ENCODE measurements at regions not wholly inside any gene's neighbourhood (a gene's known extent, or its start where the extent isn't known, plus 50 kb on each side); places are given as distances from the start of the nearest gene placed in this dataset.

- no peak for DNase-seq
Measured at GRCh38 chr9:135032041-135032835, 55.2 kb upstream of the OLFM1 start.

- no peak for DNase-seq
Measured at GRCh38 chr9:135032868-135033460, 54.5 kb upstream of the OLFM1 start.

- DNase-seq: no peak
Measured at GRCh38 chr9:135033487-135033886, 54.0 kb upstream of the OLFM1 start.

- DNase-seq: no peak
Measured at GRCh38 chr9:135034106-135034505, 53.4 kb upstream of the OLFM1 start.

- DNase-seq: no peak
Measured at GRCh38 chr9:135035781-135036760, 51.4 kb upstream of the OLFM1 start.

GRCh38 chr9:135036861-135037465, 50.5 kb upstream of the OLFM1 start:
- no peak for DNase-seq

- no peak for DNase-seq
Measured at GRCh38 chr9:135037521-135038250, 49.8 kb upstream of the OLFM1 start.

All from activated CD4-positive, alpha-beta T cell treated with anti-CD3 and anti-CD28 coated beads, Interleukin-2, amount 50 U/mL, for 48 hours (primary cell).